ENCODE measurements at regions not wholly inside any gene's neighbourhood (a gene's known extent, or its start where the extent isn't known, plus 50 kb on each side); places are given as distances from the start of the nearest gene placed in this dataset.
A peak's percentile ranks its signal among the peaks of the same experiment; 100 is the strongest.

GRCh38 chr6:122033564-122034181 lies 365.8 kb upstream of the HSF2 start:
- Histone ChIP-seq H3K9ac (ENCODE audit: low read length) (no peak overlapping the region), H3F3A (ENCODE audit: insufficient read depth, low read length, poor library complexity, severe bottlenecking) (no peaks in the 10 kb centered on the region), H4K20me1 (ENCODE audit: insufficient read depth) (no peaks in the 10 kb centered on the region), H2AFZ (ENCODE audit: low read depth, low read length) (no peak overlapping the region), H3K36me3 (ENCODE audit: insufficient read depth, low read length) (no peaks in the 10 kb centered on the region), H3K4me2 (ENCODE audit: low read length) (no peak overlapping the region), H3K9me3 (ENCODE audit: low read length) (no peaks in the 10 kb centered on the region), H3K79me2 (replicated peaks; ENCODE audit: insufficient read depth, low read length) (no peaks in the 10 kb centered on the region), H3K27me3 (ENCODE audit: insufficient read depth, low read depth, low read length) (no peaks in the 10 kb centered on the region), H3K4me3 (ENCODE audit: low read length) (no peak overlapping the region), H3K9me2 (ENCODE audit: insufficient read depth, low read length) (no peaks in the 10 kb centered on the region), H3K27ac (ENCODE audit: low read length) (no peak overlapping the region)
- TF ChIP-seq EP300 (conservative IDR thresholded peaks at IDR 0.05; ENCODE audit: poor library complexity, severe bottlenecking) (no peak), RAD21 (conservative IDR thresholded peaks at IDR 0.05) (peak; percentile 90), REST (IDR thresholded peaks at IDR 0.05; ENCODE audit: borderline replicate concordance) (no peak), POLR2AphosphoS5 (IDR thresholded peaks at IDR 0.05) (no peak), SMC3 (conservative IDR thresholded peaks at IDR 0.05; ENCODE audit: poor library complexity) (peak; percentile 89), EZH2 (IDR thresholded peaks at IDR 0.05; ENCODE audit: borderline replicate concordance, insufficient read depth, low read length, poor library complexity, severe bottlenecking) (no peak), CTCF (IDR thresholded peaks at IDR 0.05; ENCODE audit: poor library complexity, severe bottlenecking) (peak; percentile 86)

GRCh38 chr6:122035173-122035572 lies 364.3 kb upstream of the HSF2 start:
- Histone ChIP-seq H4K20me1 (ENCODE audit: insufficient read depth) (no peaks in the 10 kb centered on the region), H3K9me2 (ENCODE audit: insufficient read depth, low read length) (no peaks in the 10 kb centered on the region), H3K79me2 (replicated peaks; ENCODE audit: insufficient read depth, low read length) (no peaks in the 10 kb centered on the region), H3K4me3 (ENCODE audit: low read length) (no peak overlapping the region), H3K9me3 (ENCODE audit: low read length) (no peaks in the 10 kb centered on the region), H3K27me3 (ENCODE audit: insufficient read depth, low read depth, low read length) (no peaks in the 10 kb centered on the region), H3K27ac (ENCODE audit: low read length) (no peak overlapping the region), H3K4me2 (ENCODE audit: low read length) (no peak overlapping the region), H3F3A (ENCODE audit: insufficient read depth, low read length, poor library complexity, severe bottlenecking) (no peaks in the 10 kb centered on the region), H3K36me3 (ENCODE audit: insufficient read depth, low read length) (no peaks in the 10 kb centered on the region), H3K9ac (ENCODE audit: low read length) (no peak overlapping the region), H2AFZ (ENCODE audit: low read depth, low read length) (no peak overlapping the region)
- no peak for TF ChIP-seq SMC3 (conservative IDR thresholded peaks at IDR 0.05; ENCODE audit: poor library complexity)
- TF ChIP-seq POLR2AphosphoS5 (IDR thresholded peaks at IDR 0.05), result no peak
- TF ChIP-seq CTCF (IDR thresholded peaks at IDR 0.05; ENCODE audit: poor library complexity, severe bottlenecking), result no peak
- TF ChIP-seq TAF1 (IDR thresholded peaks at IDR 0.05; ENCODE audit: low read depth), result no peak
- TF ChIP-seq EZH2 (IDR thresholded peaks at IDR 0.05; ENCODE audit: borderline replicate concordance, insufficient read depth, low read length, poor library complexity, severe bottlenecking), result no peak
- no peak for TF ChIP-seq EP300 (conservative IDR thresholded peaks at IDR 0.05; ENCODE audit: poor library complexity, severe bottlenecking)
- TF ChIP-seq REST (IDR thresholded peaks at IDR 0.05; ENCODE audit: borderline replicate concordance), result no peak
